SK-N-MC (cell line): ENCODE measurements at regions not wholly inside any gene's neighbourhood (a gene's known extent, or its start where the extent isn't known, plus 50 kb on each side); places are given as distances from the start of the nearest gene placed in this dataset.

Experiments
- EZH2 ChIP-seq: fragments of 200-600 bp; sonication (generic); IDR thresholded peaks from one replicate; pipeline ENCODE4 v1.6.1; 2017; ENCODE audit warnings: antibody characterized with exemption
- FOXP2 ChIP-seq: optimal IDR thresholded peaks from 2 replicates; pipeline ENCODE3; 2011; ENCODE audit warnings: mild to moderate bottlenecking, moderate library complexity; ENCODE audit not compliant: insufficient read depth; ENCODE audit errors: extremely low read length, control extremely low read depth

- TF ChIP-seq FOXP2 (no peak), EZH2 (no peak)
Observed at GRCh38 chr5:162473041-162473714, 405.6 kb downstream of the GABRG2 start.
